OCI-LY7 (cell line): ENCODE measurements at regions not wholly inside any gene's neighbourhood (a gene's known extent, or its start where the extent isn't known, plus 50 kb on each side); places are given as distances from the start of the nearest gene placed in this dataset.

Experiments
- EZH2phosphoT487 ChIP-seq: fragments of 200-600 bp; sonication (generic); IDR thresholded peaks from 2 replicates; pipeline ENCODE4 v1.6.1; 2018; ENCODE audit warnings: low read depth, borderline replicate concordance, mild to moderate bottlenecking, mixed run types, antibody characterized with exemption, low read length, moderate library complexity, mixed read lengths
- TF ChIP-seq, protein P1 (sequence below): fragments of 200-600 bp; sonication (generic); conservative IDR thresholded peaks from 2 replicates; pipeline ENCODE4 v1.5.1; 2014; ENCODE audit warnings: mild to moderate bottlenecking, antibody characterized with exemption, low read length, moderate library complexity, mixed read lengths

GRCh38 chr10:29862923-29863614, 196.3 kb downstream of the JCAD start:
- TF ChIP-seq, protein P1, sequence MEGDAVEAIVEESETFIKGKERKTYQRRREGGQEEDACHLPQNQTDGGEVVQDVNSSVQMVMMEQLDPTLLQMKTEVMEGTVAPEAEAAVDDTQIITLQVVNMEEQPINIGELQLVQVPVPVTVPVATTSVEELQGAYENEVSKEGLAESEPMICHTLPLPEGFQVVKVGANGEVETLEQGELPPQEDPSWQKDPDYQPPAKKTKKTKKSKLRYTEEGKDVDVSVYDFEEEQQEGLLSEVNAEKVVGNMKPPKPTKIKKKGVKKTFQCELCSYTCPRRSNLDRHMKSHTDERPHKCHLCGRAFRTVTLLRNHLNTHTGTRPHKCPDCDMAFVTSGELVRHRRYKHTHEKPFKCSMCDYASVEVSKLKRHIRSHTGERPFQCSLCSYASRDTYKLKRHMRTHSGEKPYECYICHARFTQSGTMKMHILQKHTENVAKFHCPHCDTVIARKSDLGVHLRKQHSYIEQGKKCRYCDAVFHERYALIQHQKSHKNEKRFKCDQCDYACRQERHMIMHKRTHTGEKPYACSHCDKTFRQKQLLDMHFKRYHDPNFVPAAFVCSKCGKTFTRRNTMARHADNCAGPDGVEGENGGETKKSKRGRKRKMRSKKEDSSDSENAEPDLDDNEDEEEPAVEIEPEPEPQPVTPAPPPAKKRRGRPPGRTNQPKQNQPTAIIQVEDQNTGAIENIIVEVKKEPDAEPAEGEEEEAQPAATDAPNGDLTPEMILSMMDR, result no peak
- TF ChIP-seq EZH2phosphoT487, result no peak
